DOHH2 (cell line): ENCODE measurements at regions not wholly inside any gene's neighbourhood (a gene's known extent, or its start where the extent isn't known, plus 50 kb on each side); places are given as distances from the start of the nearest gene placed in this dataset.

Experiments
- H3F3A ChIP-seq: fragments of 200-600 bp; sonication (generic), shearing (Covaris generic); 2 replicates; pipeline ENCODE4 v1.6.0; 2016; ENCODE audit warnings: antibody characterized with exemption, mild to moderate bottlenecking; ENCODE audit not compliant: control insufficient read depth, insufficient read depth
- H3K27ac ChIP-seq: fragments of 200-600 bp; sonication (generic); 2 replicates; pipeline ENCODE4 v1.5.1; 2014; ENCODE audit warnings: low read depth, mild to moderate bottlenecking, low read length, moderate library complexity
- H3K27me3 ChIP-seq: fragments of 200-600 bp; sonication (generic); 2 replicates; pipeline ENCODE4 v1.6.1; 2014; ENCODE audit warnings: mild to moderate bottlenecking, low read length, mixed read lengths; ENCODE audit not compliant: control insufficient read depth
- H3K36me3 ChIP-seq: fragments of 200-600 bp; sonication (generic); 2 replicates; pipeline ENCODE4 v1.6.1; 2014; ENCODE audit warnings: mild to moderate bottlenecking, low read length, moderate library complexity, mixed read lengths; ENCODE audit not compliant: control insufficient read depth
- H3K4me1 ChIP-seq: fragments of 200-600 bp; sonication (generic); 2 replicates; pipeline ENCODE4 v1.6.1; 2014; ENCODE audit warnings: mild to moderate bottlenecking, low read length, mixed read lengths; ENCODE audit not compliant: control insufficient read depth
- H3K4me2 ChIP-seq: fragments of 200-600 bp; sonication (generic); 2 replicates; pipeline ENCODE4 v1.6.0; 2014; ENCODE audit warnings: mild to moderate bottlenecking, low read length, moderate library complexity
- H3K4me3 ChIP-seq: fragments of 200-600 bp; sonication (generic); 2 replicates; pipeline ENCODE4 v1.5.1; 2014; ENCODE audit warnings: mild to moderate bottlenecking, low read length, mixed read lengths
- H3K79me2 ChIP-seq: fragments of 200-600 bp; sonication (generic); 2 replicates; pipeline ENCODE4 v1.6.1; 2014; ENCODE audit warnings: mild to moderate bottlenecking, low read length, mixed read lengths; ENCODE audit not compliant: control insufficient read depth
- H3K9me2 ChIP-seq: fragments of 200-600 bp; sonication (generic); replicated peaks from 2 replicates; pipeline ENCODE4 v1.6.1; 2014; ENCODE audit warnings: mild to moderate bottlenecking, low read length, mixed read lengths; ENCODE audit not compliant: control insufficient read depth
- H3K9me3 ChIP-seq: fragments of 200-600 bp; sonication (generic); 2 replicates; pipeline ENCODE4 v1.6.1; 2014; ENCODE audit warnings: antibody characterized with exemption, low read length, mixed read lengths; ENCODE audit not compliant: control insufficient read depth, insufficient read depth
- H4K20me1 ChIP-seq: fragments of 200-600 bp; sonication (generic); 2 replicates; pipeline ENCODE4 v1.6.0; 2014; ENCODE audit warnings: low read depth, mild to moderate bottlenecking, antibody characterized with exemption, low read length, moderate library complexity; ENCODE audit not compliant: control insufficient read depth, insufficient read depth
- EZH2phosphoT487 ChIP-seq: fragments of 200-600 bp; sonication (generic); IDR thresholded peaks from 2 replicates; pipeline ENCODE4 v1.6.1; 2017; ENCODE audit warnings: borderline replicate concordance, mild to moderate bottlenecking, antibody characterized with exemption, low read length, moderate library complexity, mixed read lengths
- TF ChIP-seq, protein P1 (sequence below): fragments of 200-600 bp; sonication (generic); IDR thresholded peaks from one replicate; pipeline ENCODE4 v1.5.1; 2014; ENCODE audit warnings: antibody characterized with exemption, mild to moderate bottlenecking, low read depth, low read length; ENCODE audit not compliant: poor library complexity, severe bottlenecking

- H3K79me2 ChIP-seq = no peaks in the 10 kb centered on the region
- no peaks in the 10 kb centered on the region for H3K4me1 ChIP-seq
- TF ChIP-seq EZH2phosphoT487 = no peak
- TF ChIP-seq, protein P1, sequence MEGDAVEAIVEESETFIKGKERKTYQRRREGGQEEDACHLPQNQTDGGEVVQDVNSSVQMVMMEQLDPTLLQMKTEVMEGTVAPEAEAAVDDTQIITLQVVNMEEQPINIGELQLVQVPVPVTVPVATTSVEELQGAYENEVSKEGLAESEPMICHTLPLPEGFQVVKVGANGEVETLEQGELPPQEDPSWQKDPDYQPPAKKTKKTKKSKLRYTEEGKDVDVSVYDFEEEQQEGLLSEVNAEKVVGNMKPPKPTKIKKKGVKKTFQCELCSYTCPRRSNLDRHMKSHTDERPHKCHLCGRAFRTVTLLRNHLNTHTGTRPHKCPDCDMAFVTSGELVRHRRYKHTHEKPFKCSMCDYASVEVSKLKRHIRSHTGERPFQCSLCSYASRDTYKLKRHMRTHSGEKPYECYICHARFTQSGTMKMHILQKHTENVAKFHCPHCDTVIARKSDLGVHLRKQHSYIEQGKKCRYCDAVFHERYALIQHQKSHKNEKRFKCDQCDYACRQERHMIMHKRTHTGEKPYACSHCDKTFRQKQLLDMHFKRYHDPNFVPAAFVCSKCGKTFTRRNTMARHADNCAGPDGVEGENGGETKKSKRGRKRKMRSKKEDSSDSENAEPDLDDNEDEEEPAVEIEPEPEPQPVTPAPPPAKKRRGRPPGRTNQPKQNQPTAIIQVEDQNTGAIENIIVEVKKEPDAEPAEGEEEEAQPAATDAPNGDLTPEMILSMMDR = no peak
- no peaks in the 10 kb centered on the region for H3K9me2 ChIP-seq
- no peak overlapping the region for H3K27ac ChIP-seq
- no peaks in the 10 kb centered on the region for H3F3A ChIP-seq
- H3K27me3 ChIP-seq = no peaks in the 10 kb centered on the region
- H3K9me3 ChIP-seq = no peaks in the 10 kb centered on the region
- H3K4me3 ChIP-seq = no peak overlapping the region
- no peaks in the 10 kb centered on the region for H4K20me1 ChIP-seq
- no peaks in the 10 kb centered on the region for H3K36me3 ChIP-seq
- no peak overlapping the region for H3K4me2 ChIP-seq
Observed at GRCh38 chr2:104787298-104788065, 66.4 kb upstream of the POU3F3 start.

- H3K4me1 ChIP-seq = no peaks in the 10 kb centered on the region
- no peaks in the 10 kb centered on the region for H3K27me3 ChIP-seq
- H3K4me2 ChIP-seq = no peak overlapping the region
- TF ChIP-seq, protein P1 = no peak
- no peak for TF ChIP-seq EZH2phosphoT487
- H3K36me3 ChIP-seq = no peaks in the 10 kb centered on the region
- H3K9me3 ChIP-seq = no peaks in the 10 kb centered on the region
- no peaks in the 10 kb centered on the region for H3K9me2 ChIP-seq
- H3F3A ChIP-seq = no peaks in the 10 kb centered on the region
- H4K20me1 ChIP-seq = no peaks in the 10 kb centered on the region
- H3K4me3 ChIP-seq = no peak overlapping the region
- H3K79me2 ChIP-seq = no peaks in the 10 kb centered on the region
- no peak overlapping the region for H3K27ac ChIP-seq
Observed at GRCh38 chr2:104788742-104789455, 65.0 kb upstream of the POU3F3 start.

GRCh38 chr2:104790100-104790811 is 63.7 kb upstream of the POU3F3 start:
- Histone ChIP-seq H3K4me3 (no peak overlapping the region), H3K36me3 (no peaks in the 10 kb centered on the region), H3K79me2 (no peaks in the 10 kb centered on the region), H3K9me2 (no peaks in the 10 kb centered on the region), H3K27ac (no peak overlapping the region), H3K27me3 (no peaks in the 10 kb centered on the region), H3K4me2 (no peak overlapping the region), H4K20me1 (no peaks in the 10 kb centered on the region), H3K4me1 (no peaks in the 10 kb centered on the region), H3K9me3 (no peaks in the 10 kb centered on the region), H3F3A (no peaks in the 10 kb centered on the region)
- TF ChIP-seq, protein P1 = no peak
- TF ChIP-seq EZH2phosphoT487 = no peak
